AG04449 (cell line): ENCODE measurements at regions not wholly inside any gene's neighbourhood (a gene's known extent, or its start where the extent isn't known, plus 50 kb on each side); places are given as distances from the start of the nearest gene placed in this dataset.

ENCODE experiments used
- CTCF ChIA-PET: fragments of 350-600 bp; formaldehyde crosslinking; extraction: SDS; loops from one replicate; lab custom pipeline; 2021; ENCODE audit warnings: antibody characterized with exemption; lab: Yijun Ruan, JAX
- POLR2A ChIA-PET: fragments of 400-600, 350-600 bp; formaldehyde crosslinking; extraction: SDS; loops from one replicate; lab custom pipeline; 2020; ENCODE audit warnings: antibody characterized with exemption, inconsistent platforms; lab: Yijun Ruan, JAX
- DNase-seq: peaks from one replicate; pipeline ENCODE4 v3.0.0-alpha.2; 2010; ENCODE audit warnings: low read depth, low spot score
- H3K4me3 ChIP-seq: 2 replicates; pipeline ENCODE4 v1.5.1; 2011; ENCODE audit warnings: low read depth, mild to moderate bottlenecking, control low read depth, low read length
- CTCF ChIP-seq: IDR thresholded peaks from one replicate; pipeline ENCODE4 v1.5.1; 2011; ENCODE audit warnings: mild to moderate bottlenecking, moderate library complexity, low read length, control low read depth, inconsistent platforms; ENCODE audit not compliant: insufficient read depth; ENCODE audit errors: missing control alignments

- POLR2A ChIA-PET = no interaction called here
- DNase-seq = no peak
- no peak for TF ChIP-seq CTCF
- CTCF ChIA-PET = no interaction called here
- no peak overlapping the region for H3K4me3 ChIP-seq
Observed at GRCh38 chr4:131063878-131064277, 1967.9 kb downstream of the C4orf33 start.

GRCh38 chr4:131081069-131081468, 1985.1 kb downstream of the C4orf33 start:
- H3K4me3 ChIP-seq = no peak overlapping the region
- no peak for TF ChIP-seq CTCF
- DNase-seq = no peak
- CTCF ChIA-PET = no interaction called here
- POLR2A ChIA-PET = no interaction called here

DNA sequence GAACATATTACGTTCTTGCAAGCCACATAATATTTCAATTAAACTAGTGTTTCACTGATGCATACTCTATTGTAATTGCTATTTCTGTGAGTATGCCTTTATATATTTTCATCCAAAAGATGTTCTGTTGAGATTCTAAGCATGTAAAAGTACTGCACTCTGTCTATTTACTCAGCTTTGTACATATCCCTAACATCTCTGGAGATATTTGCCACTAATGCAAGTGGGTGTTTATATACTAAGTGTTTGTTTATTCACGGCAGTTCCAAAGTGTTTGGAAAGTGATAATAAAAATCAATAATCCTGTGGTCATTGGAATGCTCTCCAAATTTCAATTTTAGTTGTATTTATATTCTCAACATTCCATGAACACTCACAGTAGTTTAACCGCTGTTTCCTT, 1989.0 kb downstream of the C4orf33 start:
- no peak for DNase-seq
- no peak for TF ChIP-seq CTCF
- ChIA-PET CTCF (no interaction called here), POLR2A (no interaction called here)
- H3K4me3 ChIP-seq = no peak overlapping the region

DNA sequence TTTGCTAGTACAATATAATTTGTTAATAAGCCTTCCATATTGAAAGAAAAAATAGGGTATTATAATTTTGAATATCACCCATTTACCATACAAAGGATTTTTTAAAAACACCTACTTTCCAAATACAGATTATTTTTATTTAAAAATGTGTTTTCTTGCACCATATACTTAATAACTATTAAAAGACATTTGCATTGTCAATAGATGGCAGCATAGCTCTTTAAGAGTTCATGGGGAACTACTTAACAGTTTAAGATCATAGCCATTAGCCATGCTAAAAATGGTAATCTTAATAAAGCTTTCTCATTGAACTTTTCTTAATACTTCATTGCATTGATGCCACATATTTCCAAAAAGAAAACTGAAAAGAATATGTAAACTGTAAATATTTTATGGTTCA, 1995.9 kb downstream of the C4orf33 start:
- H3K4me3 ChIP-seq = no peak overlapping the region
- no peak for TF ChIP-seq CTCF
- POLR2A ChIA-PET = no interaction called here
- DNase-seq = no peak
- CTCF ChIA-PET = no interaction called here

- DNase-seq = no peak
- H3K4me3 ChIP-seq = no peak overlapping the region
- ChIA-PET CTCF (no interaction called here), POLR2A (no interaction called here)
- no peak for TF ChIP-seq CTCF
Observed at GRCh38 chr4:131093303-131093702, 1997.4 kb downstream of the C4orf33 start.

- H3K4me3 ChIP-seq = no peak overlapping the region
- POLR2A ChIA-PET = no interaction called here
- CTCF ChIA-PET = no interaction called here
- no peak for DNase-seq
- no peak for TF ChIP-seq CTCF
Observed at GRCh38 chr4:131098976-131099375, 2003.0 kb downstream of the C4orf33 start.

GRCh38 chr4:131113273-131113672, 2017.3 kb downstream of the C4orf33 start:
- ChIA-PET POLR2A (no interaction called here), CTCF (no interaction called here)
- no peak for TF ChIP-seq CTCF
- no peak for DNase-seq
- no peak overlapping the region for H3K4me3 ChIP-seq
